GM18858 (cell line): ENCODE measurements at regions not wholly inside any gene's neighbourhood (a gene's known extent, or its start where the extent isn't known, plus 50 kb on each side); places are given as distances from the start of the nearest gene placed in this dataset.
"Not testable (repeated sequence)": the region's sequence is repeated elsewhere in the genome, so short reads cannot be mapped to it uniquely, and the experiment has no call there.

ENCODE experiments used
- ATAC-seq: cut with Tn5 transposase; IDR thresholded peaks from one replicate; pipeline ENCODE4 v1.9.1; 2021; ENCODE audit not compliant: unreplicated experiment

GRCh38 chr21:27035791-27036190 lies 68.9 kb upstream of the ADAMTS5 start:
- no peak for ATAC-seq

DNA sequence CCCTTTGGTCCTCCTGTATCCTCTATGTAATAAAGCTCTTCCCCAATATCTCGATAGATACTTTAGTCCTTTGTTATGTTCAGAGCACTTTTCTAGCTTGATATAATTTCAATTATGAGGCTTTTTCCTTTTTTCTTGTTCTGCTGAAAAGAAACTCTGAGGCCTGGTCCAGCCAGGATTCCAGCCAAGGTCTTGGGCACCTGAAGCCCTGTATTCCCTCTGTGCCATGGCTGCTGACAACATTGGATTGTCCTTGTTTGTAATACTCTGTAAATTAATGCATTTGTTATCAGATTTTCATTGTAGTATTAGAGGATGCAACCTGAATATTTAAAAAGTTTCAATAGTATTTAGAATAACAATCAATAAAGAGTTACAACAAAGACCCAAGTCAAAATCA lies 67.9 kb upstream of the ADAMTS5 start:
- ATAC-seq = no peak

DNA sequence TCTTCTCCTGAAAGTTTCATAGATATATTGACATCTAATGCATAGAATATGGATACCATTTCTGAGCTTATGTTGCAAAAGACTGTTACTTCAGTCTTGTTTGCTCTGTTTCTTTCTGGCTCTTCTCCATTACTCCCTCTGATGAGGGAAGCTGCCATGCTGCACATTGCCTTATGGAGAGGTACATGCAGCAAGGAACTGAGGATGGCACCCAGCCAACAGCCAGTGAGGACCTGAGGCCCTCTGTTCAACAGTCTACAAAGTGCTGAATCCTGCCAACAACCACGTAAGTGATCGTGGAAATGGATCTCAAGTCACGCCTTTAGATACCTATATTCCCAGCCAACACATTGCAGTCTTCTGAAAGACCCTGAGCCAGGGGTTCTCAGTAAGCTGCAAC lies 66.6 kb upstream of the ADAMTS5 start:
- no peak for ATAC-seq

- no peak for ATAC-seq
Measured at GRCh38 chr21:27026501-27026900, 59.6 kb upstream of the ADAMTS5 start.

DNA sequence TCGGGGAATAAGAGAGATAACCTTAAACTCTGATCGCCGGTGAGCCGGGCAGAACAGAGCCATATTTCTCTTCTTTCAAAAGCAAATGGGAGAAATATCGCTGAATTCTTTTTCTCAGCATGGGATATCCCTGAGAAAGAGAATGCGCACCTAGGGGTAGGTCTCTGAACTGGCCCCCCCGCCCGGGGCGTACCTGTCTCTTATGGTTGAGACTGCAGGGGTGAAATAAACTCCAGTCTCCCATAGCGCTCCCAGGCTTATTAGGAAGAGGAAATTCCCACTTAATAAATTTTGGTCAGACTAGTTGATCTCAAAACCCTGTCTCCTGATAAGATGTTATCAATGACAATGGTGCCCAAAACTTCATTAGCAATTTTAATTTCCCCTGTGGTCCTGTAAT lies 58.8 kb upstream of the ADAMTS5 start:
- not testable (repeated sequence) for ATAC-seq

- ATAC-seq = no peak
Measured at GRCh38 chr21:27024971-27025370, 58.1 kb upstream of the ADAMTS5 start.

DNA sequence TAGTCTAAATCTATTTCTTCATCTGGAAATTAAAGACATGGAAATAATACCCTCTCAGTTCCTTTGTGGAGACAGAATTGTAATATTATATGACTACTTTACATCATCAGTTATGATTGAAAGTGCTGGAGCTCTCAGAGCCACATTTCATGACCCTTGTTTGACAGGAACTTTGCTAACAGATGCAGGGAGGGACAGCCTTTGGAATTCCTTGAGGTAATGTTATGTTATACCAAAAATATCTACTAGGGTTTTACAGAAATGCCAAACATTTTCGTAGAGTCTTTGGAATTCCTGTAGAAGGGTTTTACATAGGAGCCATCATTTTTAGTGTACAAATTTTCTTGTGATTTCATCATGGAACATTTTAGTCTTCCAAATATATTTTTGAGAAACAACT lies 57.4 kb upstream of the ADAMTS5 start:
- no peak for ATAC-seq

DNA sequence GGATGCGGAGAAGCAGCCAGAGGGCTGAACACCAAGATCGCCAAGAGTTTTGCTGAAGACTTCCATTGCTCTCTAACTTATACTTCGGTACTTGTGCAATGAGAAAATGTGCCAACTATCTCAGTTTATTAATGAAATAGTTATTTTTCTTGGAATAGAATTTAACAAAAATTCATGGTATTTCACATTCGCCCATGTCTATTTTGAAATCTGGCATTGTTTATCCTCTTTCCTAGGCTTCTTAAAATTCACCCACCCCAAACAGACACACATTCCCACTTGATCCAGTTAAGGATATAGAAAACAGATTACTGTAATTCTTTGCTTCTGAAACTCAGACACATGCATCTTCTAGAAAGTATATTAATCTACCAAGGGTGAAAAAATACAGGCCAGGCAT lies 56.3 kb upstream of the ADAMTS5 start:
- ATAC-seq = no peak

- ATAC-seq = no peak
Measured at GRCh38 chr21:27021801-27022200, 54.9 kb upstream of the ADAMTS5 start.

DNA sequence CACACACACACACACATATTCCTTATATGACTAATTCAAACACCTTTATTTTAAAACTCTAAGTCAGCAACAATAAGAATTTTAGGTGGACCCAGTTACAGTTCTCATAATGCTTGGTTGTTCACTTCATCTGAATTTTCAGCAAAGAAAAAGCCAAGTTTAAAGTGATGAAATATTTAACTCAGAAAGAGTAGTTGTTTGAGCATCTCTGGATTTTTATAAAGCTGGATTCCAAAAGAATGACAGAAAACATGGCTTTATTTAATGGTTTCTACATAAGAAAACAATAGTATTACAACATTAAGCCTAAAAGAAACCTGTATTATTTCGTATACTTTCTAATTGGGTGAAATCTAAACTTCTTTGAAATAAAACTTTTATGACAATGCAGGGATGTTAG lies 54.2 kb upstream of the ADAMTS5 start:
- no peak for ATAC-seq

- no peak for ATAC-seq
Measured at GRCh38 chr21:27017246-27017645, 50.4 kb upstream of the ADAMTS5 start.
